SK-N-SH (cell line): ENCODE measurements at regions not wholly inside any gene's neighbourhood (a gene's known extent, or its start where the extent isn't known, plus 50 kb on each side); places are given as distances from the start of the nearest gene placed in this dataset.

Experiments
- CTCF ChIA-PET: fragments of 300-600, 350-600 bp; formaldehyde crosslinking; extraction: SDS; loops from one replicate; lab custom pipeline; 2021; lab: Yijun Ruan, JAX
- POLR2A ChIA-PET: fragments of 350-600 bp; sonication (Branson Sonifier 250); formaldehyde crosslinking; extraction: SDS; loops from one replicate; lab custom pipeline; 2020; ENCODE audit warnings: antibody characterized with exemption, inconsistent platforms; lab: Yijun Ruan, JAX
- DNase-seq: peaks from one replicate; pipeline ENCODE4 v3.0.0; 2012
- H2AFZ ChIP-seq: fragments of 200-600 bp; sonication (generic); 2 replicates; pipeline ENCODE4 v1.8.1; 2016; ENCODE audit warnings: antibody characterized with exemption, mild to moderate bottlenecking, low read depth
- H3F3A ChIP-seq: fragments of 200-600 bp; sonication (generic); replicated peaks from 2 replicates; pipeline ENCODE3; 2016; ENCODE audit warnings: antibody characterized with exemption, mild to moderate bottlenecking; ENCODE audit not compliant: insufficient read depth
- H3K27ac ChIP-seq, 2 experiments: fragments of 200-500 bp in 1 of 2; fragments of 200-600 bp in 1 of 2; sonication (Bioruptor generic) in 1 of 2; sonication (generic), shearing (Covaris generic) in 1 of 2; 2 replicates each; pipeline versions ENCODE4 v1.5.1 to v1.6.1; 2014 to 2016; ENCODE audit warnings: low read depth in 2 of 2, inconsistent platforms in 1 of 2, low read length in 1 of 2, mild to moderate bottlenecking in 1 of 2, mixed read lengths in 1 of 2
- H3K27me3 ChIP-seq: fragments of 200-600 bp; sonication (generic), shearing (Covaris generic); 2 replicates; pipeline ENCODE4 v1.6.1; 2016; ENCODE audit warnings: mixed run types; ENCODE audit not compliant: insufficient read depth
- H3K36me3 ChIP-seq, 2 experiments: fragments of 200-500 bp in 1 of 2; fragments of 200-600 bp in 1 of 2; sonication (Bioruptor generic) in 1 of 2; sonication (generic) in 1 of 2; replicated peaks in 1 of 2; 2 replicates each; pipeline versions ENCODE3 to v1.5.1; 2014 to 2016; ENCODE audit warnings: low read length in 1 of 2, mild to moderate bottlenecking in 1 of 2; ENCODE audit not compliant: insufficient read depth in 2 of 2, control insufficient read depth in 1 of 2
- H3K4me1 ChIP-seq, 2 experiments: fragments of 200-500 bp in 1 of 2; fragments of 200-600 bp in 1 of 2; sonication (Bioruptor generic) in 1 of 2; sonication (generic), shearing (Covaris generic) in 1 of 2; 2 replicates each; pipeline versions ENCODE4 v1.5.1 to v1.6.1; 2014 to 2016; ENCODE audit warnings: low read depth in 1 of 2, low read length in 1 of 2, mixed run types in 1 of 2; ENCODE audit not compliant: insufficient read depth in 2 of 2, control insufficient read depth in 1 of 2
- H3K4me2 ChIP-seq: fragments of 200-600 bp; sonication (generic), shearing (Covaris generic); 2 replicates; pipeline ENCODE4 v1.6.1; 2017; ENCODE audit warnings: mixed run types
- H3K4me3 ChIP-seq, 2 experiments: fragments of 200-500 bp in 1 of 2; fragments of 200-600 bp in 1 of 2; sonication (Bioruptor generic) in 1 of 2; sonication (generic), shearing (Covaris generic) in 1 of 2; 2 replicates each; pipeline versions ENCODE4 v1.5.1 to v1.8.1; 2014 to 2016; ENCODE audit warnings: low read depth in 2 of 2, inconsistent platforms in 1 of 2, low read length in 1 of 2, mild to moderate bottlenecking in 1 of 2, mixed read lengths in 1 of 2, moderate library complexity in 1 of 2
- H3K79me2 ChIP-seq: fragments of 200-600 bp; sonication (generic); 2 replicates; pipeline ENCODE4 v1.8.1; 2017; ENCODE audit warnings: mild to moderate bottlenecking; ENCODE audit not compliant: insufficient read depth
- H3K9ac ChIP-seq: fragments of 200-600 bp; sonication (generic); 2 replicates; pipeline ENCODE4 v1.6.1; 2017; ENCODE audit warnings: mixed run types
- H3K9me2 ChIP-seq: fragments of 200-600 bp; sonication (generic); 2 replicates; pipeline ENCODE4 v1.6.1; 2017; ENCODE audit warnings: mixed run types
- H3K9me3 ChIP-seq: fragments of 200-600 bp; sonication (generic); 2 replicates; pipeline ENCODE4 v1.6.1; 2017; ENCODE audit warnings: mixed run types, mild to moderate bottlenecking, moderate library complexity
- H4K20me1 ChIP-seq: fragments of 200-600 bp; sonication (generic); 2 replicates; pipeline ENCODE4 v1.6.1; 2017; ENCODE audit warnings: mild to moderate bottlenecking, mixed run types; ENCODE audit not compliant: insufficient read depth
- CTCF ChIP-seq: fragments of 200-600 bp; sonication (generic); IDR thresholded peaks from 2 replicates; pipeline ENCODE4 v1.6.1; 2017; ENCODE audit warnings: antibody characterized with exemption, mild to moderate bottlenecking, moderate library complexity
- GABPA ChIP-seq: IDR thresholded peaks from 2 replicates; pipeline ENCODE4 v1.4.0; 2012; ENCODE audit warnings: low read depth, mild to moderate bottlenecking
- MXI1 ChIP-seq: IDR thresholded peaks from 2 replicates; pipeline ENCODE4 v1.6.1; 2012; ENCODE audit warnings: mild to moderate bottlenecking, low read depth, low read length, improper control_type of control experiment
- NRF1 ChIP-seq: IDR thresholded peaks from 2 replicates; pipeline ENCODE4 v1.6.1; 2012; ENCODE audit warnings: low read depth, mild to moderate bottlenecking, low read length
- POLR2AphosphoS5 ChIP-seq: IDR thresholded peaks from 2 replicates; pipeline ENCODE4 v1.6.1; 2012; ENCODE audit warnings: low read depth, low read length
- RFX5 ChIP-seq: IDR thresholded peaks from 2 replicates; pipeline ENCODE4 v1.6.1; 2012; ENCODE audit warnings: mild to moderate bottlenecking, improper control_type of control experiment, low read length
- SIN3A ChIP-seq: IDR thresholded peaks from 2 replicates; pipeline ENCODE4 v1.6.1; 2012; ENCODE audit warnings: low read depth, mild to moderate bottlenecking, low read length, moderate library complexity, borderline replicate concordance
- TCF12 ChIP-seq: IDR thresholded peaks from 2 replicates; pipeline ENCODE4 v1.4.0; 2012
- YY1 ChIP-seq: IDR thresholded peaks from 2 replicates; pipeline ENCODE4 v1.4.0; 2012; ENCODE audit warnings: low read depth, mild to moderate bottlenecking
- WGBS: methylation state at CpG from one replicate; pipeline ENCODE4 v1.1.6; 2017; ENCODE audit warnings: low lambda C conversion rate; 5-methylcytosine and 5-hydroxymethylcytosine counted together
- TF ChIP-seq, protein P1 (sequence below): fragments of 150-350 bp; IDR thresholded peaks from 2 replicates; pipeline ENCODE4 v1.6.1; 2016; ENCODE audit warnings: mild to moderate bottlenecking, low read depth, low read length
- TF ChIP-seq, protein P2 (sequence below): fragments of 150-350 bp; IDR thresholded peaks from 2 replicates; pipeline ENCODE4 v1.6.1; 2017; ENCODE audit warnings: antibody characterized with exemption, low read length, low read depth, borderline replicate concordance

GRCh38 chr6:141029908-141030307 is 1102.8 kb upstream of the GJE1 start:
- Histone ChIP-seq H3K79me2 (no peaks in the 10 kb centered on the region), H3K27ac (no peak overlapping the region), H3F3A (no peaks in the 10 kb centered on the region), H4K20me1 (no peaks in the 10 kb centered on the region), H3K36me3 (no peaks in the 10 kb centered on the region), H2AFZ (no peak overlapping the region), H3K9me2 (no peaks in the 10 kb centered on the region), H3K4me1 (no peaks in the 10 kb centered on the region), H3K4me2 (no peak overlapping the region), H3K4me3 (no peak overlapping the region), H3K27me3 (no peaks in the 10 kb centered on the region), H3K9me3 (no peaks in the 10 kb centered on the region), H3K9ac (no peak overlapping the region)
- TF ChIP-seq TCF12: no peak
- TF ChIP-seq CTCF: no peak
- TF ChIP-seq GABPA: no peak
- no peak for TF ChIP-seq POLR2AphosphoS5
- TF ChIP-seq YY1: no peak
- TF ChIP-seq RFX5: no peak
- no peak for TF ChIP-seq MXI1
- TF ChIP-seq, protein P1, sequence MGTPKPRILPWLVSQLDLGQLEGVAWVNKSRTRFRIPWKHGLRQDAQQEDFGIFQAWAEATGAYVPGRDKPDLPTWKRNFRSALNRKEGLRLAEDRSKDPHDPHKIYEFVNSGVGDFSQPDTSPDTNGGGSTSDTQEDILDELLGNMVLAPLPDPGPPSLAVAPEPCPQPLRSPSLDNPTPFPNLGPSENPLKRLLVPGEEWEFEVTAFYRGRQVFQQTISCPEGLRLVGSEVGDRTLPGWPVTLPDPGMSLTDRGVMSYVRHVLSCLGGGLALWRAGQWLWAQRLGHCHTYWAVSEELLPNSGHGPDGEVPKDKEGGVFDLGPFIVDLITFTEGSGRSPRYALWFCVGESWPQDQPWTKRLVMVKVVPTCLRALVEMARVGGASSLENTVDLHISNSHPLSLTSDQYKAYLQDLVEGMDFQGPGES: no peak
- no peak for TF ChIP-seq NRF1
- TF ChIP-seq, protein P2, sequence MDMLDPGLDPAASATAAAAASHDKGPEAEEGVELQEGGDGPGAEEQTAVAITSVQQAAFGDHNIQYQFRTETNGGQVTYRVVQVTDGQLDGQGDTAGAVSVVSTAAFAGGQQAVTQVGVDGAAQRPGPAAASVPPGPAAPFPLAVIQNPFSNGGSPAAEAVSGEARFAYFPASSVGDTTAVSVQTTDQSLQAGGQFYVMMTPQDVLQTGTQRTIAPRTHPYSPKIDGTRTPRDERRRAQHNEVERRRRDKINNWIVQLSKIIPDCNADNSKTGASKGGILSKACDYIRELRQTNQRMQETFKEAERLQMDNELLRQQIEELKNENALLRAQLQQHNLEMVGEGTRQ: no peak
- POLR2A ChIA-PET: no interaction called here
- 67% methylated on average over 1 of the region's 1 CpG for WGBS
- DNase-seq: no peak
- CTCF ChIA-PET: no interaction called here

DNA sequence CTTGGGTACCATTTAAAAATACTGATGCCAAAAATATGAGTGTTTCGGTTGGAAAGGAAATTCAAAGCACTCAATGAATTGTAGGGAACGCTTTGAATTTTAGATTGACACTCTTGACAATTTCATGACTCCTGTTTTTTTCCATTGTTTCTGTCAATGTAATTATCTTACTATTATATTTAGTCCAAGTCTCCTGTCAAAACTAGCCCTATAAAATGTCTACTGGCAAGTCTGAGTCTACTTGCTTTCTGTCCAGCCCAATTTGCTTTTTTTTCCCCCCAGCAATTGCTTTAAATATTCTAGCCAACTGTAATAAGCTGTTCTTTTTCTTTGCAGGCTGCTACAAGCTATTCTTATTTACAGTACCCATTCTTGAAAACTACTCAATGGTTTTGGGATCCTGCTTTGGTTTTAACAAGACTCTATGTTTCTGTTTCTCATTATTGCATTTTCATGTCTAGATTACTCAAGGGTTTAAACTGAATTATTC is 1103.9 kb upstream of the GJE1 start:
- DNase-seq: no peak
- 17% methylated on average over 2 of the region's 2 CpGs for WGBS
- H3K9me3 ChIP-seq: no peaks in the 10 kb centered on the region
- H3K79me2 ChIP-seq: no peaks in the 10 kb centered on the region
- no peaks in the 10 kb centered on the region for H3K9me2 ChIP-seq
- no peaks in the 10 kb centered on the region for H4K20me1 ChIP-seq
- CTCF ChIA-PET: interaction anchor here (0.9 kb wide), 1 partner anchor 12 kb away, joined by 3 read pairs; no protein-coding TSS in a partner anchor
- H3K27me3 ChIP-seq: no peaks in the 10 kb centered on the region
- no peaks in the 10 kb centered on the region for H3K4me1 ChIP-seq
- H3K36me3 ChIP-seq: no peaks in the 10 kb centered on the region
- H3K4me2 ChIP-seq: no peak overlapping the region
- TF ChIP-seq YY1 (no peak), SIN3A (no peak)
- POLR2A ChIA-PET: no interaction called here
- no peak overlapping the region for H2AFZ ChIP-seq
- no peak overlapping the region for H3K9ac ChIP-seq
- no peaks in the 10 kb centered on the region for H3F3A ChIP-seq
- no peak overlapping the region for H3K4me3 ChIP-seq
- H3K27ac ChIP-seq: no peak overlapping the region
